Ascending aorta (tissue), 2 donors: ENCODE measurements at regions not wholly inside any gene's neighbourhood (a gene's known extent, or its start where the extent isn't known, plus 50 kb on each side); places are given as distances from the start of the nearest gene placed in this dataset.

Experiments
- DNase-seq, 2 donors: peaks; one replicate each; pipeline ENCODE4 v3.0.0-alpha.2; 2019; ENCODE audit warnings: low spot score in 2 of 2
- H3K27ac ChIP-seq, 2 donors: fragments of 200-600 bp; sonication (generic); one replicate each; pipeline ENCODE4 v1.5.1; 2016 to 2017; ENCODE audit warnings: mild to moderate bottlenecking in 1 of 2
- H3K27me3 ChIP-seq: fragments of 200-600 bp; sonication (generic); one replicate; pipeline ENCODE4 v1.5.1; 2017
- H3K36me3 ChIP-seq, 2 donors: fragments of 200-600 bp; sonication (generic); one replicate each; pipeline ENCODE4 v1.5.1; 2016
- H3K4me1 ChIP-seq, 2 donors: fragments of 200-600 bp; sonication (generic); one replicate each; pipeline ENCODE4 v1.5.1; 2016 to 2017; ENCODE audit warnings: mild to moderate bottlenecking in 1 of 2
- H3K4me3 ChIP-seq, 2 donors: fragments of 200-600 bp; sonication (generic); one replicate each; pipeline ENCODE4 v1.5.1; 2016 to 2017; ENCODE audit warnings: mild to moderate bottlenecking in 1 of 2
- H3K9me3 ChIP-seq, 2 donors: fragments of 200-600 bp; sonication (generic); one replicate each; pipeline ENCODE4 v1.5.1; 2016
- CTCF ChIP-seq, 3 experiments: fragments of 200-600 bp in 2 of 3; fragments of 450-650 bp in 1 of 3; sonication (generic) in 2 of 3; IDR thresholded peaks; one replicate each; pipeline ENCODE4 v1.5.1; 2016 to 2019; ENCODE audit warnings: antibody characterized with exemption in 3 of 3, mild to moderate bottlenecking in 1 of 3, moderate library complexity in 1 of 3
- intact Hi-C: fragments of 100-400 bp; cut with DNase I; formaldehyde crosslinking; loops from one replicate; pipeline ENCODE4 v1.15.1; 2023

GRCh38 chr22:34070531-34070930 is 150.3 kb upstream of the LARGE1 start:
- Histone ChIP-seq H3K9me3 (no peaks in the 10 kb centered on the region), H3K4me1 (no peaks in the 10 kb centered on the region), H3K4me3 (no peak overlapping the region), H3K27me3 (no peaks in the 10 kb centered on the region), H3K27ac (no peak overlapping the region), H3K36me3 (no peaks in the 10 kb centered on the region)
- no peak for DNase-seq
- intact Hi-C loops: no loop called here
- no peak for TF ChIP-seq CTCF (IDR thresholded peaks at IDR 0.05)

DNA sequence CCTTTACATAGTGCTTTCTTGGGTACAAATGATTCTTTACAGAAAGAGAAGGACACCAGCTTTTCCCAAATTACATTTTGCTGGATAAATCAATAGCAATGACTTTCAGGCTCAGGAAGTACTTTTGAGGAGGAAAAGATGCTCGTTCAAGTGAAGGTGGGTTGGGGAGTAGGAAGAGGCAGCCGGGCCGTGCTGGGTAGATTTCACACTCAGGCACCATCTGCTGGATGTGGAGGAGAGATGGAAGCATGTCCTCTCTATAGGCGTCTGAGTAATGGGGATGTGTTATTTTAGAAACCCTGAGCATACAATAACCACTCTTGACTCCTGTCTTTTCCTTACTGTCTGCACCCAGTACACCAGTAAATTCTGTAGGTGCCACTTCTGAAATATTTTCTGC is 152.3 kb upstream of the LARGE1 start:
- no peak for TF ChIP-seq CTCF (IDR thresholded peaks at IDR 0.05)
- DNase-seq: no peak
- Histone ChIP-seq H3K4me3 (no peak overlapping the region), H3K27ac (no peak overlapping the region), H3K36me3 (no peaks in the 10 kb centered on the region), H3K4me1 (no peaks in the 10 kb centered on the region), H3K27me3 (no peaks in the 10 kb centered on the region), H3K9me3 (no peaks in the 10 kb centered on the region)
- intact Hi-C loops: no loop called here

- no peak overlapping the region for H3K27ac ChIP-seq
- no peak for DNase-seq
- H3K4me1 ChIP-seq: no peaks in the 10 kb centered on the region
- H3K27me3 ChIP-seq: no peaks in the 10 kb centered on the region
- no peak for TF ChIP-seq CTCF (IDR thresholded peaks at IDR 0.05)
- intact Hi-C loops: no loop called here
- H3K9me3 ChIP-seq: no peaks in the 10 kb centered on the region
- no peak overlapping the region for H3K4me3 ChIP-seq
- H3K36me3 ChIP-seq: no peaks in the 10 kb centered on the region
Observed at GRCh38 chr22:34080433-34080832, 160.2 kb upstream of the LARGE1 start.

DNA sequence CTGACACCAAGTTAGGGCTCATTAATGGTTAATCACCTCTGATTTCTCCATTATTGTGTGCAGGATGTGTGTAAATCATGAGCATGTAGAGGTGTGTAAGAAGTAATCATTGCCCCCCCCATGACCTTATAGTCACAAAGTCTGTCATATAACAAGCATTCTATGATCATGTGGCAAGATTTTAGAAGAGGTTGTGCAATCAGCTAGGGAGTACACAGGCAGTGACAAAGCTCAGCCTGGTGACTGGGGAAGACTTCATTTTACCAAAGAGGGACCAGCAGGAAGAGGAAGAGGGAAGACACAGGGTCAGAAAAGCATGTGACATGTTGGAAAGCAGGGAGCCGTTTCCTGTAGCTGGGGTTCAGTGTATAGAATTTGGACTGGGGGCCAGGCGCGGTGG is 176.5 kb upstream of the LARGE1 start:
- H3K27me3 ChIP-seq: no peaks in the 10 kb centered on the region
- DNase-seq: no peak
- H3K4me3 ChIP-seq: no peak overlapping the region
- no peak overlapping the region for H3K27ac ChIP-seq
- no peaks in the 10 kb centered on the region for H3K4me1 ChIP-seq
- no peaks in the 10 kb centered on the region for H3K9me3 ChIP-seq
- no peak for TF ChIP-seq CTCF (IDR thresholded peaks at IDR 0.05)
- no peaks in the 10 kb centered on the region for H3K36me3 ChIP-seq
- intact Hi-C loops: no loop called here

DNA sequence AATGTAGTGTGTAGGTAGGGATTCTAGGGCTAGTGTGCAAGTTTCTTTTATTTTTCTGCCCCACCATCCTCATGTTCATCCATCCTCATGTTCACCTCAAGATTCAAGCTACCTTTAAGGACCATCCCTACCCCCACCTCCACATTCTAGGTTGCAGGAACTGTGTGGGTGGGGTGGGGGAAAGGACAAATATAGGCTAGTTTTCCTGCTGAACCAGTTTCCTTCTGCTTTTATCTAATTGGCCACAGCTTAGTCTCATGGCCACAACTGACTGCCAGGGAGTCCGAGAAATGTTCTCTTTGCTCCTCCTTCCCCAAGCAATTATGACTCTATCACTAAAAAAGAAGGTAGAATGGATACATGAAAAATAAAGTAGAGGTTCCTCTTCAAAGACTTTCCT is 179.0 kb upstream of the LARGE1 start:
- no peaks in the 10 kb centered on the region for H3K36me3 ChIP-seq
- TF ChIP-seq CTCF (IDR thresholded peaks at IDR 0.05): no peak
- H3K27me3 ChIP-seq: no peaks in the 10 kb centered on the region
- no peaks in the 10 kb centered on the region for H3K4me1 ChIP-seq
- intact Hi-C loops: no loop called here
- no peak for DNase-seq
- no peak overlapping the region for H3K27ac ChIP-seq
- H3K9me3 ChIP-seq: no peaks in the 10 kb centered on the region
- no peak overlapping the region for H3K4me3 ChIP-seq

- Histone ChIP-seq H3K4me3 (no peak overlapping the region), H3K4me1 (no peaks in the 10 kb centered on the region), H3K9me3 (no peaks in the 10 kb centered on the region), H3K36me3 (no peaks in the 10 kb centered on the region), H3K27me3 (no peaks in the 10 kb centered on the region), H3K27ac (no peak overlapping the region)
- intact Hi-C loops: no loop called here
- no peak for TF ChIP-seq CTCF (IDR thresholded peaks at IDR 0.05)
- no peak for DNase-seq
Observed at GRCh38 chr22:34102633-34103032, 182.4 kb upstream of the LARGE1 start.
